COLO829 (cell line): ENCODE measurements at regions not wholly inside any gene's neighbourhood (a gene's known extent, or its start where the extent isn't known, plus 50 kb on each side); places are given as distances from the start of the nearest gene placed in this dataset.

Experiments used
- DNase-seq: peaks from one replicate; pipeline ENCODE4 v3.0.0; 2012; ENCODE audit warnings: low spot score

DNA sequence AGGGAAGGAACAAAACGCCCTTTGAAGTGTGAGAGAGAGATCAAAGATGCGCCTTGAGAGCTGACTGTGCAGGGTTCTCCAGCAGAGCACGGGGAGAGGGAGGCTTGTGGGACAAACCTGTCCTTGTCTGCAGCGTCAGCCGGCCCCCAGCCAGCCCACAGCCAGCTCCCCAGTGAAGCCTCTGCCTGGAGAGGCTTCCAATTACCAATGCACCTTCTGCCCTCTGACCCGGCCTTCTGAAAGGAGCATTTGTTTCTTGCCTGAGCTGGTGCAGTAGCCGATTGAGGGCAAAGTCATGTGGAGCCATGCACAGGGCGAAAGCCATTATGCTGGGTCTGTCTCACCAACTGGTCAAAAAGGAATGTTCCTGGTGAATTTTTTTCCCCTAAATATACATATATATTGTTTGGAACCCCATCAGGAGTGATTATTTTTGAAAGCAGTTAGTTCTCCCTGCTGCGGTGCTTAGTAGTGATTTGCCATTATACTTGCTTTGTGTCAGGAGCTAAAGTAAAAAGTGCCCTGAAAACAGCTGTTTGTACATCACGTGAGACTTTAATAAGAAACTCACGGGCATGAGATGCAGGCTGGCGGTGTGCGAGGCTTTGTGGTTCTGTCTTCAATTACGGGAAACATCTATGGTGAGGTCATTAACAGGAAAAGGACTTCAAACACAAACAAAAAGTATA, 268.6 kb downstream of the KLF6 start:
- peak; percentile 79 for DNase-seq

DNA sequence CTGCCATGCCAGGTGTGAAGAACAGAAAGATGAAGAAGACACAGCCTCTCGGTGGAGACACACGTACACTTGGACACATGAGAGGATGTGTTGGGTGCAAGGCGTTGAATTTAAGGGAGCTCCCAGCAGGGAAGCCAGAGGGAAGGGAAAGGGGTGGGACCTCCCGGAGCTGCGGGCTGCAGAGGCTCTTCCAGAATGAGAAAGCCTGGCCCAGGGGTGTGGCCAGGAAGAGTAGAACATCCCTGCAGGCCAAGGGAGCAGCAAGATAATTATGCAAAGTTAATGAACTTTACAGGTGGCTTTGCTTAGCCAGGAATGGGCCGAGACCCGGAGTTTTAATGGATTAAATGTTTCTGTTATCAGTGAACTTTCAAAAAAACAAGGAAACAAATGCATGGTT, 270.3 kb downstream of the KLF6 start:
- DNase-seq = no peak

DNA sequence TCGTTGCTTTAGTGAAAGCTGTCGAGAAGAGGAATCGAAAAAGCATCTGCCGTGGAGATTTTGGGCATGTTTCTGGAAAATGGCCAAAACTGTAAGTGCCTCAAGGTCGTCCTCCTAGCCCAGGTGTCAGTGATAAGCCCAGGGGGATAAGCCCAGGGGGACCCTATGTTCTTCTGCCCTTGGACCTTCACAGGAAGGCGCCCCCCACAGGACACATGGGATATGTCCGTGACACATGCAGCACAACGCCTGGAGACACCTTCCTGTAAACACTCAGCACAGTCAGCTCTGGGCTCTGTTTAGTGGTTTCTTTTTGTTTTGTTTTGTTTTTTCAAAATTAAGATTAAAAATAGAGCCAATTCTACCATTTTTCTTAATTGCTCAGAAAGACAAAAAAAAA, 272.7 kb downstream of the KLF6 start:
- no peak for DNase-seq

DNA sequence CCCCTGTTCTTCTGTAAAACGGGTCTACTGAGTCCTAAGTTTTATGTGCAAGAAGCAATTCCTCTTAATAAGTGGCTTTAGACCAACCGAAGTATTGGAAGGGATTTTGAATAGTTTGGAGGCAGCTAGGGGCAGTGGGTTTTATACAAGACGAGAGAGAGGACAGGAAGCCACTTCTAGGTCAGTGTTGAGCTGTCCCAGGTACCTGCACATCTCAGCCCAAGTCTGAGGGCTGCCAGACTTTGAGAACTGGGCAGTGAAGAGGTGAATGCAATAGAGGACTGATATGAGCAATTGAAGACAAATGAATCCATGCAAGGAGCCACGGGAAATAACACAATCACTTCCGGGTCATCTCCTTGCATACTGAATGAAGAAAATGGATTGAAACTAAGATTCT, 273.5 kb downstream of the KLF6 start:
- DNase-seq = no peak

DNA sequence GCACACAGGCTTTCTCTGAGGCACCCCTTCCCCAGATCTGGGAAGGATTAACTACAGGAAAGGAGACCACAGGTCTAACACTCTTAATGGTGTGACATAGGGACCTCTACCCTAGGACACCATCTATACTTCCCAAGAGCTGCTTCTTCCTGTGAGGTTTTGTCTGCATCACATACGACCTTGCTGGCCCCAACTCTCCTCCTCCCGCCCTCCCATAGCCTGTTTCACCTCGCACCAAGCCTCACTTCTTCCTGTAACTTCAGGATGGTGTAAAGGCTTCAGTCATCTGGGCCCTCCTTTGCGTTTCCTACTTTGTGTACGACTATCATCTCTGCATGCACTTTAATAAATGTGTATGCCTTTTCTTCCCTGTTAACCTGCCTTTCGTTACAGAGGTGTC, 274.3 kb downstream of the KLF6 start:
- DNase-seq = no peak

DNA sequence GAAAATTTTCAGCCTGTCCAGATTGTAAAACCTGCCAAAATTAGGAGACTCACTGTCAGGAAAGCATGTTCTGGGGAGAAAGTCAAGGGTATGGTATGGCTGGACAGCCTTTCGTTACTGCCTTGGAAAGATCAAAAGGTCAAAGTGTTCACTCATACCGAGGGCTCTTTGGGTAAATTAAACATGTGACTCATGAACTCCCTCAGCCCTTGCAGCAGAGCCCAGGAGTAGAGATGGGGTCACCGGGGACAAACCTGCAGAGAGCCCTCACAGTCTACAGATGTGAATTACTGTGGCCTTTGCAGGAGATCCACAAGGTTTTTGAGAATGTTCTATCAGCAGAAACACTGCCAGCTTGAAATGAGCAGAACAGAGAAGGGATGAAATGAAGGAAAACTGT, 275.7 kb downstream of the KLF6 start:
- no peak for DNase-seq

DNA sequence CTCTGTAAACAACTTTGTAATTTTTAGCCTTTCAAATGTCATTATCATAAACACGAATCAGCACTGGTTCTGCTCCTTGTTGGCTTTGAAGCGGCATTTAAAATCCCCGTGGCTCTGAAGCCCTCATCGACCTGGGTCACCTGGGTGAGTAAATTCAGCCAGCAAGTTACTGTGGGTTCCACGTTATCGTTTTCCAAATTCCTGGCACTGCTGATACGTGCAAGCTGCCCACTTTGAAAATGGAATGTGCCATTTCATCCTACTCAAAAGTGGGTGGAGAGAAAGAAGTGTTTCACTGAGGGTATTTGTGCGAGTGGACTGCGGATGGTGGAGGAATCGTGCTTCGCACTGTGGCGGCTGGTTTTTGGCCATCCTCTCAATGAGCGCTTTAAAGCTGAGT, 281.7 kb downstream of the KLF6 start:
- no peak for DNase-seq

DNA sequence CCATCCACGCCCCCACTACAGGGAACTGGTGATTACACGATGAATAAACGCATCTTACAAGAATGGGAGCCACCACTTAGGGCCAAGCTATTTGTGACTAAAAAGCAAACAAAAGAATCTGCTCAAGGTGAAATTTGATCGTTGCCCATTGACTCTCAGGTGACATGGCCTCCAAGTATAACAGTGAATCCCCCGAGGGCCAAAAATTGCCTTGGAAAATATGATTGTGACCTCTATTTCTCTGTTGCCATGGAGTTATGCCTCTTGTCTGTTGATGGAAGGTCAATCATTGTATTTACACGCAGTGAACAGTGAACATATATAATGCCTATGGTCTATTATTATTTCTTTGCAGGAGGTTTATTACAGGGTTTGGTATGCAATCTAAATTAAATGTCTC, 282.3 kb downstream of the KLF6 start:
- DNase-seq = no peak

DNA sequence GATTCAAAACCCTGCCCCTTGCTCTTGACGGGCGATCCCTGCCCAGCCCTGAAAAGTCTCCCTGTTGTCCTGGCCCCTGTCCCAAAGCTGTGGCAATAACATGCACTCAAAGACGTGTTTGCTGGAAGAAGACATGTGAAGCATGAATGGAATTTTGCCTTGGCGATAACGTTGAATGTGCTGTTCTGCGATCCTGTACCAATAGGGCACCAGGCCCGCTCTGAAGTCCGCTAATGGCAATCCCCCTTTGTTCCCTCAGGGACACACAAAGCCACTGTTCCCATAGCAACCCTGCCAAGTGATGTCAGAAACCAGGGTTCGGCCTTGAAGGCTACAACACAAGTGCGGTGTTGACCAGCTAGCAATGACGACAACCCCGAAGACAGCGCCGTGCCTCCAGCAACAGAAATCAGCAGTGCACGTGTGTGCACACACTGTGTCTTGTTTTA, 284.6 kb downstream of the KLF6 start:
- DNase-seq = no peak

DNA sequence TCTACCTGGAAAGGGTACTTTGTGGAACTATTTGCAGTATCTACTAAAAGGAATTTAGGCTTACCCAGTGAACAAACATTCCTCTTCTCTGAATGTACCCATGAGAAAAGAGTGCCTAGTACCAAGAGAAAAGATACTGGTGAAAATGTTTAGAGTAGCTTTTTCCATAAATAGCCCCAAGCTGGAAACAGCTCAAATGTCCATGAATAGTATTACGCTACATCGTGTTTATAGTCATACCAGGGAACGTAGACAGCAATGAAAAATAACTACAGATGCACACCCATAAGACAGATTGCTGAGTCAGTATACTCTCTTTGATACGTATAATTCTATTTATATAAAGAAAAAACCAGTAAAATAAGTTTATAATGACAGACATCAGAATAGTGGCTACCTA, 285.9 kb downstream of the KLF6 start:
- DNase-seq = no peak

DNA sequence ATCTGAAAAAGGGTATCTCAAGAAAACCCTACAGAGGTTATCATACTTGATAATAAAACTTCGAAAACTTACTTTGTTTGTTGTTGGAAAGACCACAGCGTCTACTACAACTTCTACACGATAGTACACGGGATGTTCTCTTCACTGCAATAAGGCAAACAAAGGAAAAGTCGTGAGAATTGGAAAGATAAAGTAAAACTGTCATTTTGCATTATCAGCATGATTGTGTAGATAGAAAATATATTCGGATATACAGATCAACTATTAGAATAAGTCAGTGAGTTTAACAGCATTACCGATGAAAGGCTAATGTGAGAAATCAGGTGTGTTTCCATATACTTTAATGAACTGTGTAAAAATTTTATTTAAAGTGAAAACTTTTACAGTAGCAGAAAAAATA, 287.4 kb downstream of the KLF6 start:
- DNase-seq = no peak

DNA sequence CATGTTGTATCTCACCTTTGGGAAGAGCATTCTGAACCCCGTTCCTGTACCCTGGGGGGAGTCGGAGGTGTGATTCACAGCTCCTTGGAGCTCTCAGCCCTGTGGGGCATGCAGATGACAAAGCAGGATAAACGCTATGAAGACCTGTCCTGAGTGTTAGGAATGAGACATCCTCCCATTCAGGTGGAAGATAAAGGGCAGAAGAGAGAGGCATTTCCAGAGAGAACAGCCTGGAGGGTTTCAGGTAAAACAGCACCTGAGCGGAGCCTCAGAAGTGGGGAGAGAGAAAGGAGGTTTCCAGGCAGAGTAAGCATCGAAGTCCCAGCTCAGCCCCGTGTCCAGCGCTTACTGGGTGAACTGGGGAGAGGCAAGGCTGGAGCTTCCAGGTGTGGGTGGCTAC, 288.9 kb downstream of the KLF6 start:
- DNase-seq = no peak

DNA sequence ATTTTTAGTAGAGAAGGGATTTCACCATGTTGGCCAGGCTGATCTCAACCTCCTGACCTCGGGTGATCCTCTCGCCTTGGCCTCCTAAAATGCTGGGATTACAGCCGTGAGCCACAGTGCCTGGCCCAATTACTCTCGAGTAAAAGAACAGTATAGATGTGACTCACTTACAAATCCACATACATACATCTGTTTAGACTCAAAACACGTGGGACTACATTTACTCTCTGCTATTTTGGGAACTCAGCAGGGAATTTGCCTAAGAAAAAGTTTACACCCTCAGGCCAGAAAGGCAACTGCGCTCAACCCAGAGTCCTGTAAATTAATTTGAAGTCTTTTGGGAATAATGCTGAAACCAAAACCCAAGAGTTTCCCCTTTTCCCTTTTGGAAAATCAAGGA, 289.7 kb downstream of the KLF6 start:
- DNase-seq = no peak

DNA sequence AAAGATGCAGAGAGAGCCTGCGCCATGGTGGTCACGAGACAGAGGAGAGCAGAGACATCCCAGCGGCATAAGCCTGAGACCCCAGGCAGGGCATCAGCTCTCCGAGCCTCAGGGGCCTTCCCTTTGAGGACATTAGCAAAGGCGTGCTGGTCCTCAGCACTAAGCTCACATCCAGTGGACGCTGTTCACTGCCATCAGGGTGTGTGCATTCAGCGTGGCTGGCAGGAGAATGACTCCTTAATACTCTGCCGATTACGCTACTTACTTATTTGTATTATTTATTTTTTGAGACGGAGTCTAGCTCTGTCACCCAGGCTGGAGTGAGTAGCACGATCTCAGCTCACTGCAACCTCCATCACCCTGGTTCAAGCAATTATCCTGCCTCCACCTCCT, 290.2 kb downstream of the KLF6 start:
- DNase-seq = no peak

DNA sequence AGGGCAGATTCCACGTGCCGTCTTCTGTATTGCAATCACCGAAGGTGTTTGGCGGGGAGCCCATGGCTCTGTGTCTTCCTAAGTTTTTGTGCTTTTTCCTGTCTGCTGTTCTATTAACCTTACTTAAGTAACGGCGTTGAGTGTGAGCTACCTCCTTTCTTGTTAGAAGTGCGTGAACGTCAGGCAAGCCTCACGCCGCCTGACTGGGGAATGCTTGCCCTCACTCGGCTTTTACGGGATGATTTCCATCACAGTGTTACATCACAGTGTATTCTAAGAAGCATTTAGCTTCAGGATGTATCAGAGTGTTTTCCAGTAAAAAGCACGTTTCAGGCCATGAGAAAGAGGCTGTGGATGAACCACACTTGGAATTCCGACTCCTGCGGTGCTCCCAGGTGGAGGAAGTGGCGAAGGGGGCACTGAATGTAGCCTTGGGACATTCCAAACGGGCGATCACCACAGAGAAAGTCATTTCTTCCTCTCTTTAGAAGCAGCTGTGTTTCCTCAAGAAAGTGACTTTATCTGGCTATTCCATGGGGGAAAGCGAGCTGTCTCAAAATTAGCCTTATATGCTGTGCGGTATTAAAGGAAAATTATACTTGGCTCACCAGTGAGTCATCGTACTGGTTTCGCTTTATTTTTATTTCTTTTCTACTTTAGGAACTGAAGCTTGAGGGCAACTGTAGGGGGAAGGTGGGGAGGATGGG, 290.7 kb downstream of the KLF6 start:
- no peak for DNase-seq

DNA sequence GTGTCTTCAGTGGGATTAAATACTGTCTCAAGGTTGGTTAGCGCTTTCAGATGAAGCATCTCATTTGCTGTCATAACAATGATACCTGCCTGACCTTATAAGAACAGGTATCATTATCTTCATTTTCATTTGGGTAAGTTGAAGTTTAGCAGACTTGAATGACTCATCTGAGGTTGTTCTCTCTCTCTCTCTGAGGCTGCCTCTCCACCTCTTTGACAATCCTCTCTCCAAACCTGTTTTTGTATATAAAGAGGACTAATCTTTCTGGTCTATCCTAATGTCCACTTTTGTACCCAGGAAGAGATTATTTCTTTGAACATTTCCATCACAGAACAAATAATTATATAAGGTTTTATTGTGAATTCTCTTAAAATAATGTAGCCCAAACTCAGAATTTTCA, 291.4 kb downstream of the KLF6 start:
- no peak for DNase-seq

DNA sequence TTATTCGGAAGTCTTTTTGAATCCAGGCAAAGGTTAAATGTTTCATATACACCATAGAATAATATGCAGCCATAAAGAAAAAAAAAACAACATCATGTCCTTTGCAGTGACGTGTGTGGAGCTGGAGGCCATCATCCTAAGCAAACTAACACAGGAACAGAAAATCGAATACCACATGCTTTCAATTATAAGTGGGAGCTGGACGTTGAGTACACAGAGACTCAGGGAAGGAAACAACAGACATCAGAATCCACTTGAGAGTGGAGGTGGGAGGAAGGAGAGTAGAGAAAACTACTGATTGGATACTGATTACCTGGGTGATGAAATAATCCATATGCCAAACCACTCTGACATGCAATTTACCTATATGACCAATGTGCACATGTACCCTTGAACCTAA, 293.4 kb downstream of the KLF6 start:
- DNase-seq = no peak

DNA sequence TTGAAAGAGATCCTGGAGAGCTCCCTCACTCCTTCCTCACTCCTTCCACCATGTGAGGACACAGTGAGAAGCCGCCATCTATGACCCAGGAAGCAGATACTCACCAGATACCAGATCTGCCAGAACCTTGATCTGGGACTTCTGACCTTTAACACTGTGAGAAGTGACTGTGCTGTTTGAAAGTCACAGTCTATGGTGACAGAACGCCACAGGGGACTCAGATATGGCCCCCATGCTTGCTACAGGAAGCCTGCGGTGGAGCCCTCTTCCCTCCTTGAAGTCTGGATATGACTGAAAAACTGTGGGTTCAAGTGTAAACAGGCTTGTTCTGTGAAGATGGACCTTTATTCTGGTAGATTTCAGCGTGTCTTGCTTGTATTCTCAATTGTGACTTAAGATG, 297.8 kb downstream of the KLF6 start:
- DNase-seq = no peak

DNA sequence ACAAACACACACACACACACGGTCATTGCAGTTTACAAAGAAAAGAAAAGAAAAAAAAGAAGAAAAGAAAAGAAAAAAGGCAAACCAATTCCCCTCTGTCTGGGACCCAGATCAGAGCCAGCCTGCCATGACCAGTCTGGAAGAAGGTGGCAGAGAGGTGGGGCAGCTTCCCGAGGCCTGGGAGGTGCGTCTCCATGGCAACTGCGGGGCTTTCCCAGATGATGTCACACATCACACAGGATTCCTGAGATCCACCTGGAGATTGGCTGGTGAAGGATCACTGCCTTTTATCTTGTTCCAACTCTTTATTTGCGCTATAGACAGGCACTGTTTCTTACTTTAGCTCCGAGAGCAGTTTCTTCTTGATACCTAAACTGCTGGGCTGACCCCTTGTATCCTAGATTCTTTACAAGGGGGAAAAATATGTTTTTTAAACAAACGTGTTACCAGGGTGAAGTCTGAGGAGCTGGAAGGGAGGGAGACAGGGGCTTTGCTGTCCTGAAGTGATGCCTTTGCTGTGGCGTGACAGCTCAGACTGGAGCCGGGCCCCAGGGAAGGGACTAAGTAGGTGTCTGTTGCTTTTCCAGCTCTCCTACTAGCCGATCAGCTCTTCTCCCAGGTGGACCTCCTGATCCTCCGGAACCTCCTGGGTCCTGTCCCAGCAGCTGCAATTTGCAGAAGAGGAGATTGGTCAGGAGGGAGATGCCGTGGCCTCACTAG, 298.5 kb downstream of the KLF6 start:
- DNase-seq = no peak

DNA sequence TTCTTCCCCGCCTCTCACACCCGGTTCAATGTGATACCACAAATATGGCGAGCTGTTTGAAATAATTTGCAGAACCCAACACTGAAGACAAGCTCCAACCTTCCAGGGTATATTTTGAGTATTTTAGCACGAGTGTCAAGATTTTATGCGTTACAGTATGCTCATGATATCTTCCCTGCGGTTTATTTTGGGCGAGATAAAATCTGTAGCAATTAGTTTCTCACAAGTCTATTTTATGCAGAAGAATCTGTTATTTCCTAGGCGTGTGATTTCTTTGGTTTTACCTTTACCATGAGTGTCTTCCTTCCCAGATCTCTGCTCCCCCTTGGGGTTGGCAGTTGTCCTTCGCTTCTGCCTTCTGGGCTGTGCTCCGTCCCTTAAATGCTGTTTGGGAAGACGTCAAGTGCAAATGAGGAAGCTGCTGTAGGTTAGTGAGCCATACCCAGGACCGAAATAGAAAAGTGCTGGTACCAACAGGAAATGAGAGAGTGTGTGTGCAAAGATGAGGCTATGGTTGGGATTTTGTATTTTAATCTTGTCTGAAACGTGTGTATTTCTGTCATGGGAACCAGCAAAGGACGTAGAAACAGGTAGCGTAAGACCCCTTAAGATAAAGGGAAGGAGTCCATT, 299.8 kb downstream of the KLF6 start:
- DNase-seq = no peak

DNA sequence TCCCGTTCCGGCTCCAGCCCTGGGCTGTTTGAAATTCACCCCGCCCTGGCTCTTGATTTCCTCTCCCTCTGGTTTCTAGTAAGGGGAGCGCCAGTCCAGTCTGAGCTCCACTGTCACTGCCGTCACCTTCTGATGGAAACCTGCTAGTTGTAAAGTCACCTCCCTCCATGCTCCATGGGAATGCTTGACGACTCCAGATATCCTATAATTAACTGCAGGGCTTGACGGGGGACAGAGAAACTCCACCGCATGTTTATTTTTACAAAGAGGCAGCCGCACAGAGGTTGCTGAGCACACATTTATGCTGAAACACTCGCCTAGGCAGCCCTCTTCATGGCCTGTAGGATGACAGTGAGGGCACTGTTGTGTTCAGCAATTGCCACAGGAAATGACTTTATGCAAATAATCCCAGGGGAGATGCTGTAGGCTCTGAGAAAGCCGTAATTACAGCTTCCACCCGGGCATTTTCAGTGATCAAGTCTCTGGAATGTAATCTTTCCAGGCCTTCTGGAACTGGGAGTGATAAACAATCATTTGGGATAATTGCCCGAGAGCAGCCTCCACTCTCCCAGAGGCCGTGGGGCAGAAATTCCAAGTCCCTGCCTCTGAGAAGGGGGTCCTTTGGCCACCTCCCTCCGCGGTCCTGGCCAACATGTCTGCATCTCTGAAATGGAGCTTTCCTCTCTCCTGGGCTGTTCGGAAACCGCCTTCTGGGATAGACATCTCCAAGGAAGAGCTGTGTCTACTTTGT, 300.5 kb downstream of the KLF6 start:
- peak; percentile 49 for DNase-seq
